NCI-H524 (cell line): ENCODE measurements at regions not wholly inside any gene's neighbourhood (a gene's known extent, or its start where the extent isn't known, plus 50 kb on each side); places are given as distances from the start of the nearest gene placed in this dataset.

Source experiments
- DNase-seq, 2 experiments: peaks; one replicate each; lab custom pipeline; 2025; lab: John Stamatoyannopoulos, UW

DNA sequence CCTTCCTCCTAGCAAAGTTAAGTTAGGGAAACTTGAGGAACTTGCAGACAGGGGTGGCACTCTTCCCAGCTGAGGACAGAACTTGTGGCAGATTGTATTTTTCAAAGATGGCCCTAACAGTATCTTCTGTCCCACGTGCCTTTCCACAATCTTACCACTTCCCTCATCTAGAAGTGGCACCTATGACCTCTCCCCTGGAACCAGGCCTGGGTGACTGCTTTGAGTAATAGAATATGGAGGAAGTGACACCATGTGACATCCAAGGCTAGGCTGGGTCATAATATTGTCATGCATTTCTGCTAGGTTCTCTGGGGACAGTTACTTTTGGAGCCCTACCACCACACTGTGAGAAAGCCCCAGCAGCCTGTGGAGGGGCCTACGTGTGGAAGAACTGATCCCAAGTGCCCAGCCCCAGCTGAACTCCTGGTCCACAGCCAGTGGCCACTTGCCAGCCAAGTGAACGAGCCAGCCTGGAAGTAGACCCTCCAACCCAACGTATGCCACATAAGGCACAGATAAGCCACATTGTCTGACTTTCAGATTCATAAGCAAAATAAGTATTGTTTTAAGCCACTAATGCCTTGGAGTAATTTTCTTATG, 193.7 kb downstream of the PTPN20 start:
- no peak for DNase-seq

DNA sequence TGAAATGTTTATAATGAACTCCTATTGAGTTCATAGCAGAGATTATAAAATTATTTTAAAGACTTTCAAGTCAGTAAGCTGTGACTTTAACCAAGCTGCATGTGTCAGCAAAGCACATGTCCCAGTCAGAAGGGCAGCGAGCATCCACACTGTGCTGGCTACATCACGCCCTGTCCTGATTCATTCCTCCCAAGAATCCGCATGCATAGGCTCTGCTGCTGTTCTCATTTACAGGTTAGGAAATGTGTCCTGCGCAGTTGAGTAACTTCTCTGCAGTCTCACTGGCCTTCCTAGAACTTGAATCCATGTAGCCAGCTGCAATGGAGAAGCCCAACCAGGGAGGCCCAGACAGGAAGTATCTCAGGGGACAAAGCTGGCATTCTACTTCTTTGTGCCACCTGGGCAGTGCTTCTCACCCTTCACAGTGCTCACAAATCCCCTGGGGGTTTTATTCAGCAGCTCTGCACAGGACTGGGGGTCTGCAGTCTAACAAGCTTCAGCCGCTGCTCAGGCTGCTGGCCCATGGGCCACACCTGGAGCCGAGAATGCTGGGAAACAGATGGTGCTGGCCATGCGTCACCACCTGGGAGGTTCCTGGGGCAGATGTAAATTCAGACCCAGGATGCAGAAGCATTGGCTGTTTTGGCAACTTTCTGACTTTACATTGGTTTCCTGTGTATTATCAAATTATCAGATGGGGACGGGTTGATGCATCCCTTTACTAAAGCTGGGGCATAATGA, 192.8 kb upstream of the GDF10 start:
- no peak for DNase-seq

DNA sequence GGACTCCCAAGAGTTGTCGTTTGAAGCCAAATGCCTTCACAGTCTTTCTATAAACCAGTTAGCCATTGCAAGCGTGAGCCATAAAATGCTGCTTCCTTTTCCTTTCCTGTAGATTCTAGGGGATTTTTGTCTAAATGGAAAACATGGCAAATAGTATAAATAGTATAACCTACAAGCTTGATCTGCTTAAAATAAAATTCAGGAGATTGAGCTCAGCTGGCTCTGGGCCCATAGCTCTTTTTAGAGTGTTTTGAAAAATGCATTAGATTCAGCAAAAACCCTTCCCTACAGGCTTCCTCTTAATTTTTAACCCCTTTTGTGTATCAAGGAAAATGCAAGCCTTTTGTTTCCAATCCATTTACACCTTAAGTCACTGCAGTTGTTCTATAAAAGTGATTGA, 190.1 kb upstream of the GDF10 start:
- DNase-seq, result no peak

DNA sequence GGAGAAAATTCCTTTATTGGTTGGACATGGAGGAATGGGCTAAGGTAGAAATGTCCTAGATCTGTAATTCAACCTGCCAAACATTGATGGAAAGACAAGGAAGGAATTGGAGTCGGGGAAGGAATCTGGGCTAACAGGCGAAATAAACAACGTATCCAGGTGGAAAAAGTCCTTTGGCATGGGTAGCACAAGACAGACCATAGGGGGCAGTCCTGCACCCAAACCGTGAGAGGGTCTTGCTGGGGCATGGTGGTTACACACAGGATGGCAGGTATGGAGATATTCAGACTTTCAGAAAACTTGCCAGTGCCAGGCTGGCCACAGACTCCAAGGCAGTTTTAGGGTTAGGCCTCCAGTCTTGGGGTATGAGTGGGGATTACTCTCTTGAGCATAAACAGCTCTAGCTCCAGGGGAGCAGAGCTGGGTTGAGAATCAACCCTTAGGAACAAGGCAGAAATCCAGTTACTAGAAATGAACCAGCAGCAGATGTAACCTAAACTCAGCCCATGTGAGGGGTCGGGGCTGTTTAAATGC, 188.6 kb upstream of the GDF10 start:
- DNase-seq, result no peak

DNA sequence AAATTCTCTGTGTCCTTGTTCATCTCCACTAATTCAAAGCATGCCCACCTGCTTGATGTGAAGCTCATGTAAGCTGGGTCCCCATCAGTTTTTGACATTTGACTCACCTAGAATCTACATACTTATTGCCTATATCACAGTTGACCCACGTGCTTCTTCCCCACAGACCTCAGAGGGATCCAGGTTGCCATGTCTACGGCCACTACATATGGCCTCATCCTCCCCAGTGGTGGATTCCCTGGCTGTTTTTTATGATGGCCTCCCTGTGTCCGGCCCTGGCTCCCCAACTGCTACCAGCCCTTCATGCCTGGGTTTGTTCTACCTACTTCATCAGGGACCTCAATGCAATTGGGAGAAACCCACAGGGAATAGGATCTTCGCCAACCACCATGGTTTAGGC, 187.4 kb upstream of the GDF10 start:
- no peak for DNase-seq

DNA sequence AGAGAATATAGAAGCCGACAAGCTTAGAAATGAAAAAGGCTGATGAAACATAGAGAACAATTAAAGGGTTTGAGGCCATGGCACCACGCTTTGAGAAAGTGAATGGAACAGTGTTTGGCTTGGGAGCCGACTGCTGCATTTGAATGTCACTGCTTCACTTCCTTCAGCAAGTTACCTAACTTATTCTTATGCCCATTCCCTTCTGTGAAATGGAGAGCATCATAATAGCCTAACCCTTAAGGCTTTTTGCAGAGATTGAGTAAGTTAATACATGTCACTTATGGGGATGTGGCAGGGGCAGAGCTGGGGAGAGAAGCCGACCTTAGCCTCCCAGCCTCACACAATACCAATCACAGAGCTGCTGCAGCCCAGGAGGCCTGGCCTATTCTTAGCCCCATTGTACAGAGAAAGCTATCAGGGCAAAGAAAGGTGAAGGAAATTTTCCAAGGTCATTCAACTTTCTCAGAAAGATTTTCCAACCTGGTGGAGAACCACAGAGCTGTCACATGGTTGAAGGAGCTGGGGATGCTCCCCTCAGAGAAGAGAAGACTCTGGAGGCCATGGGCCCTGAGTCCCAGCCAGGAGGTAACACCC, 186.0 kb upstream of the GDF10 start:
- DNase-seq, result no peak

DNA sequence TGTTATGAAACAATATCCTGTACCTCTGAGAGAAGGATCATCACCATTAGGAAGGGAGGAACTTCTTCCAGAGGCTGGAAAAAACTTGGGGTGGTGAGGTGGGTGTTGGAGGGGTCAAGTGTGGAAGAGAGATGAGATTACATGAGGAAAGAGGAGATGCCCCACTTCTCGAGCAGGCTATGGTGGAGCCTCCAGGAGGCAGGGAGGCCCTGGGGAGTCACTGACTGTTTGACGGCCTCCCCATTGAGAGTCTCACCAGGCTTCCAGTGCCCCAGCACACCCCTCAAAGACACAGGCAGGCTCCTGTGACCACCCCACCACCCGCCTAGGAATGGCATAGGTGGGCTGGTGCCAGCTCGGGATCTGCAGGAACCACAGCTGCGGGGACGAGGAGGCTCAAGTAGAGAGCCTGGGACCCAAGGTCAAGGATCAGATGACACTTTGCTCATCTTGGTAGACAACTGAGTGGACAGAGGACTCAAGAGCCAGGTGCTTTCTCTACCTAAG, 185.3 kb upstream of the GDF10 start:
- no peak for DNase-seq

DNA sequence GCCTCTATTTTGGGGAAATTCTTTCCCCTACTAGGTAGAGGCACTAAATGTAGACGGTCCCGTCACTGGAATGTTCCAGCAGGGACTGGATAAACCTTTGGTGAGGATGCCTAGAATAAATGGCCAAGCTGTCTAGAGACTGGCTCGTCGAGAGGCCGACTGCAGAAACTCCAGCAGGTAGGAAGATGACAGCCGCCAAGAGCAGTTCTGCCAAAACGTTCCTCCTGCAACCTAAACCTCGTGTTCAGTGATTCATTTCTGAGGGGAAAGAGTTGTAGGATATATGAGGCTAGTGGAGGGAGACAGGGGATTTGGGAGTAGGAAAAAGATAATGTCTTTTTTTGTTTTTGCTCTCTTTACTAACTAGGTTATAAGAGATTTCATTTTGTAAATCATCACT, 184.7 kb upstream of the GDF10 start:
- no peak for DNase-seq

DNA sequence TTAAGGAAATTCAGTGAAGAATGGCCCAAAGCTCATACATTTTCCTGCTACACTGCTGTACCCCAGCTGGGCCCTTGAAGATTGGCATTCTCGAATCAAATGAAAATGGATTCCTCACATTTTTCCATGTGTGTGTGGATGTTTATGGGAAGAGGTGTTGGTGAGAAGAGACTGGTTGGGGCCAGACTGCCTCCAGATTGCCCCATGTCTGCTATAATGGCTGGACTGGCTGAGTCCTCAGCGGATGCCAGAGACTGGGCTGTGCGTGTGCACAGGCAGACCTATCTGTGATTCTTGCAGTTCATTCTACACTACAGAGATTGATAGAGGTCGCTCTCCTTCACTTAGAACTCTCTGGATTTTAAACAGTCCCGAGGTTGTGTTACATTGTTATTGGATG, 183.6 kb upstream of the GDF10 start:
- DNase-seq, result no peak

DNA sequence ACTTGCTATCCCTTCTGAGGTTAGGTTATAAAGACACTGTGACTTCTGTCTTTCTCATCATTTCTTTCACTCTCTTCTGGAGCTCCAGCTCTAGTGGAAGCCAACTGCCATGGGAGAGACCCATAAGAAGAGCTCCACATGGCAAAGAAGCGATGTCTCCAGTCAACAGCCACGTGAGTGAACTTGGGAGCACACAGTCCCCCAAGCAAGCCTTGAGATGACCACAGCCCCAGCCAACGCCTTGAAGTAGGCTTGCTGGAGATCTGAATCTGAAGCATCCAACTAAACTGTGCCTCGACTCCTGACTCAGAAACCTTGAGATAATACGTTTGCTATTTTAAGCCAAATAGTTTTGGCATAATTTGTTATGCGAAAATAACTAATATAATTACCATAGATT, 181.7 kb upstream of the GDF10 start:
- no peak for DNase-seq

DNA sequence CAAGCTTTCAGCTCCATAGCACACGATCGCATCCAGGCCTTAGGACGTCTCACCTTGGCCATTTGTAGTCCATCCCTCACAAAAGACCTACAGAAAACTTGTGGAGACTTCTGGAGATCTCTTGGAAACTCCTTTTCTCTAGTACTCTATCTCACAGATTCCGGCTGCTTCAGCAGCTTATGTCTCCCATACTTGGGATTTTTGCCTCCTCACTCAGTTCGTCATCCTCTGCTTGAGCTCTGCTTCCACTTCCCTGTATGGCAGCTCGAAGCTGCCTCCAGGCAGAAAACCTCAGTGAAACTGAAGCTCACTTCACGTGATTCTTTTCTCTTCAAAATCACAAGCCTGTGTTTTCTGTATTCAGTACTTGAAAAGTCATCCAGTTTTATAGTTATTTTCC, 178.7 kb upstream of the GDF10 start:
- no peak for DNase-seq

DNA sequence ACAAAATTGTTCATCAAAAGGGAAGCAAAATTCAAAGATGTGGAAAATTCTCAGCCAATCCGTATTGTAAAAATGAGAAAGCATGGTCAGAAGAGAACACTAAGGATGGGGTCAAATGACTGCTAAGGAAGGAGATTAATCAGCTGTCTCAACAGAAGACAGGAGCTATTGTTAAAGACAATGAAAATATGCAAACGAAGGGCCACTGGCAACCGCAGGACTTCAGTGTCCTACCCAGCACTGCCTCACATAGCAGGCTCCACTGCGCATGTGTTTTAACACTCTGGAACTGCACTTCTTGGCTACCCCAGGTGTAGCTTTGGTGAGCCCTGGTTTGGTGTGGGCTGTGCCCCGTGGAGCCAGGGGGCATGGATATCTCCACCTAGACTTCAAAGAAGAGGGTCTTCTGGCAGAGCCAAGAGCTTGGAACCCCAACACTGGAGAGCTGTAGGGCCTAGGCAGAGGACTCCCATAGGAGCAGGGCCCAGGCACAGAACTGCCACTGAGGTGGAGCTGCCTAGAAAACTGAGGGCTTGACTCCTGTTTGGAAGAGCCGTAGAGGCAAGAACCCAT, 176.2 kb upstream of the GDF10 start:
- no peak for DNase-seq

DNA sequence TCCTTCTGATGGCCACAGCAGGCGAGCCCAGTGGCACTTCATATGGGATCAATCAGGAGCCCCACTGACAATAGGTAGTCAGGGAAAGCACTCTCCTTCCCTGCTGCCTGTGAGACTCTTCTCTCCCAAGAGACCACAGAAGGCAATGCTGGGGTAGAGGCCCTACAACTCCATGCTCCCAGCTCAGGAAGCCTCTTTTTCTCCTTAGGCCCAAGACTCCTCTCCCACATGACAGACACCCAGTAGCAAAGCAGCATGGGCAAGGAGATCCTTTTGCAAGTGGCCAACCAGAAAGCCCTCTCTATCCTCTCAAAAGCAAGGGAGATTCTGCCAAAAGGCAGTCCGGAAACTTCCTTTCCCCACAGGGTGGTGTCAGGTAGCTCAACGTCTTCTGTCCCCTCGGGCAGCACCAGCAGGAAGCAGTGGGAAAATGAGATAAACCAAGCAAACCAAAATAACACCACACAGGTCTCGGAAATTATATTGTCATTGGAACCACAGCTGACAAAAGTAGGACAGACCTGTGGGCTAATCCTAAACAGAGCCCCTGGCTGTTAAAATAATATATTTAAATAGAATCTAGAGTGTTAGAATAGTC, 172.7 kb upstream of the GDF10 start:
- DNase-seq, result no peak

DNA sequence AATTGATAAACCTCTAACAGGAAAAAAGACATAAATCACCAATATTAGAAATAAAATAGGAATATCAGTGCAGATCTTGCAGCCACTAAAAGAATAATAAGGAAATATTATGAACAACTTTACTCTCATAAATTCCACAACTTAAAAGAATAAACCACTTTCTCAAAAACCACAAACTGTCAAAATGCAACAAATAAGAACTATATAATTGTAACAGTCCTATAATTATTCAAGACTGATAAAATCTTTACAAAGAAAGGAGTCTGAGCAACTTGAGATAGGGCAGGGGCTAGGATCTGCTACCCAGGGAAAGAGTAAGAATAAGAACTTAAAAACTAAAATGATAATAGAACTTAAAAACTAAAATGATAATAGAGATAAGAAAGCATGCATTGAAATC, 169.5 kb upstream of the GDF10 start:
- DNase-seq, result no peak

DNA sequence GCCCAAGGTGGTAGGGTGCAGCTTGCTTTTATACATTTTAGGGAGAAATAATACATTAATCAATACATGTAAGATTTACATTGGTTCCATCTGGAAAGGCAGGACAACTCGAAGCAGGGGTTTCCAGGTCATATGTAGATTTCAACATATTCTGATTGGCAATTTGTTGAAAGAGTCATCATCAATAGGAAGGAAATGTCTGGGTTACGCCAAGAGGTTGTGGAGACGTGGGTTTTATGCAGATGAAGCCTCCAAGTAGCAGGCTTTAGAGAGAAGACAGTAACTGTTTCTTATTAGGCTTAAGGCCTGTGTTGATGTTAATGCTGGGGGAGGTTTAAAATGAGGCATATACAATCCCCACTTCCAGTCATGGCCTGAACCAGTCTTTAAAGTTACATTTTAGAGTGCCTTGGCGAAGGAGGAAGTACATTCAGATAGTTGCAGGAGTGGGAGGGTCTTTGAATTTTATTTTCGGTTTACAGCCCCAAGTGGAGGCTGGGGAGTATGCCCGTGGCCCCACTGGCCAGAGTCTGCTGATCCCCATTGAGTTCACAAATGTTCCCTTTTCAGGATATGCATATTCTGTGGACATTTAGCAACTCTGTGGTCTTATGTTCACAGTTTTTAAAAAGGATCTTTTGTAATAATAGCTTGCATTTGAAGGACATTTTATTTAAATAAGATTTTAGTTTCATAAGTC, 166.0 kb upstream of the GDF10 start:
- no peak for DNase-seq

DNA sequence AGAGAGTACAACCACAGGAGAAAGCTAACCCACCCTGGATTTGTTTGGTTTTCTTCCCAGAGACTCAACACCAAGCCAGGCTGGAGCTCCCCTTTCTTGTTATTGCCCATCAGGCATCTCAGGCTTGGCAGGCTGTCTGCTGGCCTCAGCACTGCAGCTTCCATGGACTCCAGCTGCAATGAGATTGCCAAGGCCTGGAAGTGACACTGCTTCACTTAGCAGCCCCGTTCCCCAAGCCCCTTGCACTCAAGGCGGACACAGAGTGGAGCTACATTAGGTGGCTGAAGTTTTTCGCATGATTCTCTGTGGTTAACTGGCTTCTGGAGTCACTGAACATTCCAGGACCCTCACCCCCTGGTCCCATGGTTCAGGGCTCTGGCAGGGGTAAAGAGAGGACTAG, 163.1 kb upstream of the GDF10 start:
- DNase-seq, result no peak

DNA sequence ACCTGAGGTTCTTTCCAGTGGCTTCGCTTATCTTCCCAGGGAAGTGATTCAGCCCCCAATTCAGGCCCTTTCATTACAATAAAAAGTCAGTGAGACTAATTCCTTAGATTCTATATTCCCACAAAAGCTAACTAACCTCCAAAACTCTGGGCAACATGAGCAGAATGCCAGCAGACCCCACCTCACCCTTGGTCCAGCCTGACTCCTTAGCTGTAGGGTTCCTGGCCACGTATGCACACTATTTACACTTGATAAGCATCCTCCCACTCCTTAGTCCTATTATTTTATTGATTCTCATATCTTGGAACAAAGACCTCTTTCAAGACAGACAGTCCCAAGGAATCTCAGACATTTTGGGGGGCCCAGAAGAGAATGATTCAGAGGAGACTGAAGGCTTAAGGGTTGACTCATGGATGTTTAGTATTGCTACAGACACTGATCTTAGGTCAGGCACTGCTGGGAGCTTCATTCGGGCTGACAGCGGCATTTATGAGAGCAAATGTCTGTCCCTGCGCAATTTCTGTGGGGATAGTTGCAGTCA, 162.6 kb upstream of the GDF10 start:
- no peak for DNase-seq

DNA sequence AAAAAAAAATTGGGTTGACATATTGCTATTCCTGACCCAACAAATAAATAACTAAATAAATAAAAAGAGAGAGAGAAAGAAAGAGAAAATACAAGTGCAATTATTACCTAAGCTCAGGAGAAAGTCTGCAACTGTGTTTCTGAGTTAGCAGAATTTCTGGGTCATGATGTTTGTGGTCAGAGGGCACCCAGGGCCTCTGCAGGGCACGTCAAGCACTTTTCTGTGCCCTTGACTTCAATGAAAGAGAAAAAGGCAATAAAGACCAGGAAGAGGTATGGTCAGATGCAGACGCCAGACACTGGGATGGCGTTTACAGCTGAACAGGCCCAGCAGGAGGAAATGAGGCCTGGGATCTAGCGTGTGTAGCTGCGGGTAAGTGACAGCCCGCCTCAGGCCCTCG, 160.9 kb upstream of the GDF10 start:
- DNase-seq, result no peak

DNA sequence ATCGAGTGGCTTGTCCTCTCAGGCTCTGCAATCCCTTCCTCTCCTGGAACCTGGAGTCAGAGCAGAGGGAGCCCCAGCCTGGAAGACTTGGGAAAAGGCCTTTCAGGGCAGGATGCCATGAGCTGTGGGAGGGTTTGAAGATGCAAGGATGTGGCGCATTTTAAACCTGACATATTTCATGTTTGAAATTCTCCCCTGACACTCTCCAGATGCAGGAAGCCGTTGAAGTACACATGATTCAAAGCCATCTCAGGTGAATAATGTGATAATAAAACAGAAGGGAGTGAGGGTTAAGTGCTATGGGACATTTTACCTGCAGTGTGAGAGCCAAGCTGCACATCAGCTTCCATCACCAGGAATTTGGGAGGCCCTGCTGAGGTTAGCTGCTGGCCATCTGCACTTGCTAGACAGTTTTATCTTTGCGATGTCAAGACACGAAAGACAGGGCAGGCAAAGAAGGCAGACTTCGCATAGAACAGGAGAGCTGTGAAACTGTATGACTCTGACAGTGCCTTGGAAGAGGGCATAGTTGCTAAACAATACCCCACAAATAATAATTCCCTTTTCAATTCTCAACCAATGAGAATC, 159.1 kb upstream of the GDF10 start:
- DNase-seq, result no peak

DNA sequence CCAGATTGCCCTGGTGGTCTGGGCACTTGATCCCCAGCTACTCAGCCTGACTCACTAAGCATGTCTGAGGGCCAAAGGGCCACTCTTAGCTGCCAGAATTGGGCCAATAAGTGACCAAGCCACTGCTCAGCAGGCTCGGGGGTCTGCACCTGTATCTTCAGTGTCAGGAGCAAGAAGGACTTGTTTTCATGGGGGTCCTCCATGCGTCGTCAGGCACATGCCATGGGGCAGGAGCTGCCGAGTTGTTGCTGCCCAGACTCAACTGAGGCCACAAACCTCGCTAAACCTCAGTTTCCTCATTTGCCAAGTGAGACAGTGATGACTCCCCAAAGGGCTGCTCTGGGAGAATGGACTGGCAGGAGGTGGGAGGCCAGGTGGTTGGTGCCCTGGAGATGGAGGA, 158.6 kb upstream of the GDF10 start:
- no peak for DNase-seq

DNA sequence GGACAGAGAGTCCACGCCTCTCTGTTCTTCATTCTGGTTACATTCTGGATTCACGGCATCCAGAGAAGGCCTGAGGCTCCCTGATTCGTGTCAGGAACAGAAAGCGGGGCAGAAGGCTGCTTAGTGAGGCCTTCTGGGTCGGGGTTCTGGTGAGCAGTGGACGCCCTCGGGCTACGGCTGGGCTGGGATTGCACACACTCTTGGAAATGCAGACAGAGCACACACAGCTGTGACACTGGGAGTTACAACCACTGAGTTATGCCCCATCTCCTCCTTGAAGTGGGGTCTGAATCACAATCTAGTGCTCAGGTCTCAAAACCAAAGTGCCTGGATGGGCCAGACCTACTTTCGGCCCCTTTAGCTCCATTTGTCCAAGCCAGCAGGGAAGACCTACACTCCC, 156.9 kb upstream of the GDF10 start:
- no peak for DNase-seq
